IMR-90 (cell line): ENCODE measurements at regions not wholly inside any gene's neighbourhood (a gene's known extent, or its start where the extent isn't known, plus 50 kb on each side); places are given as distances from the start of the nearest gene placed in this dataset.

ENCODE experiments used
- ATAC-seq: fragments of 200-7000 bp; cut with Tn5 transposase; 2 replicates; pipeline ENCODE4 v1.9.1; 2020; ENCODE audit warnings: low read depth, mild to moderate bottlenecking, moderate library complexity
- BruUV-seq: library from RNA; stranded (reverse); fragments of 400-500 nt; replicated peaks from 2 replicates; lab custom pipeline; 2021; lab: Mats Ljungman, UMichigan
- CTCF ChIA-PET: fragments of 300-600 bp; formaldehyde crosslinking; extraction: SDS; loops from one replicate; lab custom pipeline; 2021; ENCODE audit warnings: antibody characterized with exemption; lab: Yijun Ruan, JAX
- POLR2A ChIA-PET: fragments of 300-600 bp; sonication (Branson Sonifier 250); formaldehyde crosslinking; loops from one replicate; lab custom pipeline; 2022; ENCODE audit warnings: antibody characterized with exemption; ENCODE audit not compliant: unreplicated experiment; lab: Charles Lee
- DNase-seq: peaks from one replicate; pipeline ENCODE4 v3.0.0; 2013
- H2AFZ ChIP-seq: replicated peaks from 2 replicates; pipeline ENCODE3; 2013; ENCODE audit warnings: low read length, mild to moderate bottlenecking; ENCODE audit not compliant: poor library complexity
- H2AK5ac ChIP-seq: 2 replicates; pipeline ENCODE4 v1.6.1; 2013; ENCODE audit warnings: low read depth, low read length, inconsistent platforms
- H2AK9ac ChIP-seq: replicated peaks from 2 replicates; pipeline ENCODE3; 2013; ENCODE audit warnings: mild to moderate bottlenecking, low read depth, low read length, moderate library complexity; ENCODE audit not compliant: poor library complexity
- H2BK120ac ChIP-seq: 2 replicates; pipeline ENCODE4 v1.6.1; 2013; ENCODE audit warnings: low read depth, low read length, inconsistent platforms
- H2BK15ac ChIP-seq: 3 replicates; pipeline ENCODE4 v1.6.1; 2013; ENCODE audit warnings: low read depth, low read length, inconsistent platforms
- H2BK20ac ChIP-seq: 2 replicates; pipeline ENCODE4 v1.6.1; 2013; ENCODE audit warnings: low read depth, mild to moderate bottlenecking, inconsistent platforms, low read length, moderate library complexity
- H2BK5ac ChIP-seq: 2 replicates; pipeline ENCODE4 v1.6.1; 2013; ENCODE audit warnings: mild to moderate bottlenecking, low read depth, low read length, inconsistent platforms; ENCODE audit not compliant: poor library complexity, severe bottlenecking
- H3K14ac ChIP-seq: replicated peaks from 2 replicates; pipeline ENCODE4 v1.6.1; 2013; ENCODE audit warnings: low read depth, low read length, inconsistent platforms
- H3K18ac ChIP-seq: 2 replicates; pipeline ENCODE4 v1.6.1; 2013; ENCODE audit warnings: low read depth, low read length, control low read depth
- H3K23ac ChIP-seq: 2 replicates; pipeline ENCODE4 v1.6.1; 2013; ENCODE audit warnings: low read depth, low read length, inconsistent platforms
- H3K27ac ChIP-seq: 2 replicates; pipeline ENCODE4 v1.5.1; 2013; ENCODE audit warnings: mild to moderate bottlenecking, control low read depth, low read length; ENCODE audit not compliant: insufficient read depth
- H3K27me3 ChIP-seq: 2 replicates; pipeline ENCODE4 v1.6.1; 2013; ENCODE audit warnings: low read length; ENCODE audit not compliant: control insufficient read depth, insufficient read depth
- H3K36me3 ChIP-seq: 2 replicates; pipeline ENCODE4 v1.6.1; 2013; ENCODE audit warnings: low read length, mixed read lengths; ENCODE audit not compliant: control insufficient read depth, insufficient read depth
- H3K4ac ChIP-seq: 2 replicates; pipeline ENCODE4 v1.6.1; 2013; ENCODE audit warnings: low read depth, low read length, inconsistent platforms
- H3K4me1 ChIP-seq: 2 replicates; pipeline ENCODE4 v1.6.1; 2013; ENCODE audit warnings: low read length, mixed read lengths; ENCODE audit not compliant: control insufficient read depth, insufficient read depth
- H3K4me2 ChIP-seq: 2 replicates; pipeline ENCODE4 v1.6.1; 2013; ENCODE audit warnings: low read depth, mild to moderate bottlenecking, control low read depth, low read length, moderate library complexity
- H3K4me3 ChIP-seq: 2 replicates; pipeline ENCODE4 v1.5.1; 2013; ENCODE audit warnings: low read depth, mild to moderate bottlenecking, control low read depth, low read length, moderate library complexity; ENCODE audit not compliant: insufficient read depth
- H3K56ac ChIP-seq: 2 replicates; pipeline ENCODE4 v1.6.1; 2013; ENCODE audit warnings: low read length, inconsistent platforms; ENCODE audit not compliant: insufficient read depth; ENCODE audit errors: extremely low read depth
- H3K79me1 ChIP-seq, 2 experiments: 2 replicates each; pipeline ENCODE4 v1.6.1; 2013; ENCODE audit warnings: low read length in 2 of 2, inconsistent platforms in 1 of 2, low read depth in 1 of 2
- H3K9ac ChIP-seq: 2 replicates; pipeline ENCODE4 v1.6.1; 2013; ENCODE audit warnings: low read depth, low read length, control low read depth
- H3K9me1 ChIP-seq: 2 replicates; pipeline ENCODE4 v1.6.1; 2013; ENCODE audit warnings: low read length, inconsistent platforms; ENCODE audit not compliant: insufficient read depth
- H3K9me3 ChIP-seq: 2 replicates; pipeline ENCODE4 v1.6.1; 2013; ENCODE audit warnings: low read length; ENCODE audit not compliant: control insufficient read depth, insufficient read depth
- H4K20me1 ChIP-seq: 2 replicates; pipeline ENCODE4 v1.6.1; 2013; ENCODE audit warnings: low read length, inconsistent platforms; ENCODE audit not compliant: insufficient read depth
- H4K5ac ChIP-seq: 2 replicates; pipeline ENCODE4 v1.6.1; 2013; ENCODE audit warnings: mild to moderate bottlenecking, low read depth, low read length, control low read depth
- H4K8ac ChIP-seq, 2 experiments: 2 replicates each; pipeline ENCODE4 v1.6.1; 2013; ENCODE audit warnings: low read depth in 2 of 2, low read length in 2 of 2, control low read depth in 1 of 2, inconsistent platforms in 1 of 2
- H4K91ac ChIP-seq: 2 replicates; pipeline ENCODE4 v1.6.1; 2013; ENCODE audit warnings: low read depth, low read length, inconsistent platforms; ENCODE audit not compliant: insufficient read depth
- BHLHE40 ChIP-seq: fragments of 150-350 bp; IDR thresholded peaks from 2 replicates; pipeline ENCODE4 v1.6.1; 2016; ENCODE audit warnings: mild to moderate bottlenecking, low read depth, low read length
- CEBPB ChIP-seq: IDR thresholded peaks from 2 replicates; pipeline ENCODE4 v1.6.1; 2012; ENCODE audit warnings: low read depth, low read length, improper control_type of control experiment
- CHD1 ChIP-seq: IDR thresholded peaks from 2 replicates; pipeline ENCODE4 v1.6.1; 2012; ENCODE audit warnings: low read depth, low read length, improper control_type of control experiment
- FOS ChIP-seq: fragments of 150-350 bp; IDR thresholded peaks from 2 replicates; pipeline ENCODE4 v1.6.1; 2016; ENCODE audit warnings: low read depth, low read length
- MAFK ChIP-seq: IDR thresholded peaks from 2 replicates; pipeline ENCODE4 v1.6.1; 2012; ENCODE audit warnings: low read depth, low read length, improper control_type of control experiment
- MAZ ChIP-seq: IDR thresholded peaks from 2 replicates; pipeline ENCODE4 v1.6.1; 2012; ENCODE audit warnings: low read depth, mild to moderate bottlenecking, low read length, improper control_type of control experiment, moderate library complexity, borderline replicate concordance
- MXI1 ChIP-seq: IDR thresholded peaks from 2 replicates; pipeline ENCODE4 v1.6.1; 2012; ENCODE audit warnings: low read depth, mild to moderate bottlenecking, low read length, moderate library complexity, borderline replicate concordance
- NFE2L2 ChIP-seq: fragments of 150-350 bp; IDR thresholded peaks from 2 replicates; pipeline ENCODE4 v1.6.1; 2016; ENCODE audit warnings: low read depth, mild to moderate bottlenecking, low read length
- POLR2A ChIP-seq: IDR thresholded peaks from 2 replicates; pipeline ENCODE4 v1.6.1; 2012; ENCODE audit warnings: mild to moderate bottlenecking, low read depth, low read length
- RAD21 ChIP-seq: IDR thresholded peaks from 2 replicates; pipeline ENCODE4 v1.6.1; 2012; ENCODE audit warnings: low read length, improper control_type of control experiment
- RCOR1 ChIP-seq: IDR thresholded peaks from 2 replicates; pipeline ENCODE4 v1.6.1; 2012; ENCODE audit warnings: mild to moderate bottlenecking, low read length, improper control_type of control experiment; ENCODE audit not compliant: insufficient replicate concordance
- RFX5 ChIP-seq: IDR thresholded peaks from 2 replicates; pipeline ENCODE4 v1.8.0; 2012; ENCODE audit warnings: low read depth, mild to moderate bottlenecking, low read length, moderate library complexity
- SMC3 ChIP-seq: fragments of 150-350 bp; IDR thresholded peaks from 2 replicates; pipeline ENCODE4 v1.6.1; 2016; ENCODE audit warnings: low read depth, mild to moderate bottlenecking, antibody characterized with exemption, low read length, moderate library complexity
- WGBS, 2 experiments: methylation state at CpG; one replicate each; pipeline versions ENCODE4 v1.1.5 to v1.1.7; 2013; ENCODE audit warnings: missing lambda C conversion rate in 2 of 2; ENCODE audit not compliant: insufficient read length in 1 of 2; ENCODE audit errors: extremely low coverage in 2 of 2; 5-methylcytosine and 5-hydroxymethylcytosine counted together
- dilution Hi-C: fragments of 300-500 bp; cut with HindIII; formaldehyde crosslinking; loops from one replicate; pipeline ENCODE4 v1.14.3; 2018; ENCODE audit warnings: low sequenced_read_pairs; ENCODE audit not compliant: unreplicated experiment
- in situ Hi-C: fragments of 300-500 bp; cut with MboI; formaldehyde crosslinking; loops from 3 replicates; pipeline ENCODE4 v1.14.3; 2019; ENCODE audit warnings: low sequenced_read_pairs, inconsistent platforms, mixed read lengths
- intact Hi-C: fragments of 100-400 bp; cut with micrococcal nuclease; formaldehyde crosslinking; loops from 2 replicates; pipeline ENCODE4 v1.10.0; 2022
- TF ChIP-seq, protein P1 (sequence below): fragments of 150-350 bp; IDR thresholded peaks from 2 replicates; pipeline ENCODE4 v1.6.1; 2016; ENCODE audit warnings: low read depth, mild to moderate bottlenecking, low read length, moderate library complexity, borderline replicate concordance
- TF ChIP-seq, protein P2 (sequence below): fragments of 150-350 bp; IDR thresholded peaks from 2 replicates; pipeline ENCODE4 v1.6.1; 2017; ENCODE audit warnings: mild to moderate bottlenecking, antibody characterized with exemption, low read length, low read depth
- TF ChIP-seq, protein P3 (sequence below): conservative IDR thresholded peaks from 2 replicates; pipeline ENCODE4 v1.5.1; 2012; ENCODE audit warnings: mild to moderate bottlenecking, low read depth, low read length, improper control_type of control experiment

DNA sequence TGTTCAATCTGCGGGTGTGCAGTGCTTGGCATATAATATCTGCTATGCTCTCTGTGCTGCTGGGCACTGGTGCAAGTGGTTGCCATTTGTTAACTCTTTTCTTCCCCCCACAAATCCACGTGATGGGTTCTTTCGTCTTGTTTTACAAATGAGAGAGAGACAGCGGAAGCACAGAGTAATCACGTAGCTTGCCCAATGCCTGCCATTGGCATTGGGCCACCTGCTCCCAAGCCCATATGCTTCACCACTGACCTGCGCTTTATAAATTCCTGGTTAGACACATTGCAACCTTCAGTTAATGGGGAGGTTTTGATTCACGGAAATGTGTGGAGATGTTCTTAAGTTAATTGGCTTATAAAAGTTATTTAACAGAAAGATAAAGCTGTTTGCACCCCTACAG is 194.8 kb upstream of the ADAMTS16 start:
- Histone ChIP-seq H3K4me1 (no peaks in the 10 kb centered on the region), H3K36me3 (no peaks in the 10 kb centered on the region), H2AK5ac (no peak overlapping the region), H4K8ac (no peak overlapping the region), H3K18ac (no peak overlapping the region), H3K9me3 (peaks cover 25% of the 10 kb centered on the region), H3K27me3 (no peaks in the 10 kb centered on the region), H2BK20ac (no peak overlapping the region), H2AK9ac (no peak overlapping the region), H3K56ac (no peak overlapping the region), H3K79me1 (no peaks in the 10 kb centered on the region), H4K20me1 (no peaks in the 10 kb centered on the region), H3K9me1 (no peaks in the 10 kb centered on the region), H3K4ac (no peak overlapping the region), H4K91ac (no peak overlapping the region), H2BK120ac (no peak overlapping the region), H3K4me3 (no peak overlapping the region), H3K9ac (no peak overlapping the region), H3K27ac (no peak overlapping the region), H4K5ac (no peak overlapping the region), H2BK5ac (no peak overlapping the region), H3K4me2 (no peak overlapping the region), H2AFZ (no peak overlapping the region), H3K14ac (no peak overlapping the region), H2BK15ac (no peak overlapping the region), H3K23ac (no peak overlapping the region)
- BruUV-seq = no TSS peak
- CTCF ChIA-PET = no interaction called here
- no peak for TF ChIP-seq RAD21
- TF ChIP-seq, protein P1, sequence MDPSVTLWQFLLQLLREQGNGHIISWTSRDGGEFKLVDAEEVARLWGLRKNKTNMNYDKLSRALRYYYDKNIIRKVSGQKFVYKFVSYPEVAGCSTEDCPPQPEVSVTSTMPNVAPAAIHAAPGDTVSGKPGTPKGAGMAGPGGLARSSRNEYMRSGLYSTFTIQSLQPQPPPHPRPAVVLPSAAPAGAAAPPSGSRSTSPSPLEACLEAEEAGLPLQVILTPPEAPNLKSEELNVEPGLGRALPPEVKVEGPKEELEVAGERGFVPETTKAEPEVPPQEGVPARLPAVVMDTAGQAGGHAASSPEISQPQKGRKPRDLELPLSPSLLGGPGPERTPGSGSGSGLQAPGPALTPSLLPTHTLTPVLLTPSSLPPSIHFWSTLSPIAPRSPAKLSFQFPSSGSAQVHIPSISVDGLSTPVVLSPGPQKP = no peak
- no peak for TF ChIP-seq MXI1
- no peak for TF ChIP-seq RCOR1
- TF ChIP-seq NFE2L2 = no peak
- TF ChIP-seq SMC3 = no peak
- no peak for TF ChIP-seq POLR2A
- TF ChIP-seq CEBPB = no peak
- TF ChIP-seq, protein P2, sequence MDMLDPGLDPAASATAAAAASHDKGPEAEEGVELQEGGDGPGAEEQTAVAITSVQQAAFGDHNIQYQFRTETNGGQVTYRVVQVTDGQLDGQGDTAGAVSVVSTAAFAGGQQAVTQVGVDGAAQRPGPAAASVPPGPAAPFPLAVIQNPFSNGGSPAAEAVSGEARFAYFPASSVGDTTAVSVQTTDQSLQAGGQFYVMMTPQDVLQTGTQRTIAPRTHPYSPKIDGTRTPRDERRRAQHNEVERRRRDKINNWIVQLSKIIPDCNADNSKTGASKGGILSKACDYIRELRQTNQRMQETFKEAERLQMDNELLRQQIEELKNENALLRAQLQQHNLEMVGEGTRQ = no peak
- no peak for TF ChIP-seq CHD1
- TF ChIP-seq, protein P3, sequence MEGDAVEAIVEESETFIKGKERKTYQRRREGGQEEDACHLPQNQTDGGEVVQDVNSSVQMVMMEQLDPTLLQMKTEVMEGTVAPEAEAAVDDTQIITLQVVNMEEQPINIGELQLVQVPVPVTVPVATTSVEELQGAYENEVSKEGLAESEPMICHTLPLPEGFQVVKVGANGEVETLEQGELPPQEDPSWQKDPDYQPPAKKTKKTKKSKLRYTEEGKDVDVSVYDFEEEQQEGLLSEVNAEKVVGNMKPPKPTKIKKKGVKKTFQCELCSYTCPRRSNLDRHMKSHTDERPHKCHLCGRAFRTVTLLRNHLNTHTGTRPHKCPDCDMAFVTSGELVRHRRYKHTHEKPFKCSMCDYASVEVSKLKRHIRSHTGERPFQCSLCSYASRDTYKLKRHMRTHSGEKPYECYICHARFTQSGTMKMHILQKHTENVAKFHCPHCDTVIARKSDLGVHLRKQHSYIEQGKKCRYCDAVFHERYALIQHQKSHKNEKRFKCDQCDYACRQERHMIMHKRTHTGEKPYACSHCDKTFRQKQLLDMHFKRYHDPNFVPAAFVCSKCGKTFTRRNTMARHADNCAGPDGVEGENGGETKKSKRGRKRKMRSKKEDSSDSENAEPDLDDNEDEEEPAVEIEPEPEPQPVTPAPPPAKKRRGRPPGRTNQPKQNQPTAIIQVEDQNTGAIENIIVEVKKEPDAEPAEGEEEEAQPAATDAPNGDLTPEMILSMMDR = no peak
- no peak for TF ChIP-seq BHLHE40
- TF ChIP-seq MAZ = no peak
- no peak for TF ChIP-seq RFX5
- no peak for TF ChIP-seq MAFK
- no peak for TF ChIP-seq FOS
- intact Hi-C loops (no loop called here), in situ Hi-C loops (no loop called here), dilution Hi-C loops (no loop called here)
- no CpG with 5 or more reads among the region's 7 CpGs for WGBS, 2 experiments
- DNase-seq (no peak), ATAC-seq (no peak)
- POLR2A ChIA-PET = no interaction called here
